Right forelimb (tissue), 1 donor: ENCODE measurements at regions not wholly inside any gene's neighbourhood (a gene's known extent, or its start where the extent isn't known, plus 50 kb on each side); places are given as distances from the start of the nearest gene placed in this dataset.
"Not testable (repeated sequence)": the region's sequence is repeated elsewhere in the genome, so short reads cannot be mapped to it uniquely, and the experiment has no call there.

ENCODE experiments used
- DNase-seq: peaks from one replicate; pipeline ENCODE4 v3.0.0-alpha.2; 2018

DNA sequence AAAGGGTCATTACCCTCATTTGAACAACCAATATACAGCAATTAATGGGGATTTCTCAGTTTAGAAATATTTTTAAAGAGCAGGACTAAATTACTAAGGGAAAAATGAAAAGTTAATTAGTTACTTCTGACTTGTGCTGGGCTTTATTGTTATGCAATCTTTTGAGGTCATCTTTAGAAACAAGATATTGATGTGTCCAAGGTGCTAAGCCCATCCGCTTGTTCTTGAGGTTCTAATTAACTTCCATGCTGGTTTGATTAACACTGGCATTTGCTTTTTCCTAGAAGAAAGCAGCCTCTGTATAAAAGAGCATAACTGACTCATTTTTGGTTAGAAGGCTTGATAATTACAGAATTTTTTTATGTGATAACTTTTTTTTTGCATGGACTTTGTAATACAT lies 256.5 kb upstream of the AGTR1 start:
- no peak for DNase-seq

DNA sequence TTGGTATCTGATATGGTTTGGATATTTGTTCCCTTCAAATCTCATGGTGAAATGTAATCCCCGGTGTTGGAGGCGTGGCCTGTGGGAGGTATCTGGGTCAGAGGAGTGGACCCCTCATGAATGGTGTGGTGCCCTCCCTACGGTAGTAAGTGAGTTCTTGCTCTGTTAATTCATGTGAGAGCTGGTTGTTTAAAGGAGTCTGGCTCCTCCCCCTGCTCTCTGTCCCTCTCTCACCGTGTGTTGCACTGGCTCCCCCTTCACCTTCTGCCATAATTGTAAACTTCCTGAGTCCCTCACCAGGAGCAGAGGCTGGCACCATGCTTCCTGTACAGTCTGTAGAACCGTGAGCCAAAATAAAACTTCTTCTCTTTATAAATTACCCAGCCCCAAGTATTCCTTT lies 246.9 kb upstream of the AGTR1 start:
- no peak for DNase-seq

DNA sequence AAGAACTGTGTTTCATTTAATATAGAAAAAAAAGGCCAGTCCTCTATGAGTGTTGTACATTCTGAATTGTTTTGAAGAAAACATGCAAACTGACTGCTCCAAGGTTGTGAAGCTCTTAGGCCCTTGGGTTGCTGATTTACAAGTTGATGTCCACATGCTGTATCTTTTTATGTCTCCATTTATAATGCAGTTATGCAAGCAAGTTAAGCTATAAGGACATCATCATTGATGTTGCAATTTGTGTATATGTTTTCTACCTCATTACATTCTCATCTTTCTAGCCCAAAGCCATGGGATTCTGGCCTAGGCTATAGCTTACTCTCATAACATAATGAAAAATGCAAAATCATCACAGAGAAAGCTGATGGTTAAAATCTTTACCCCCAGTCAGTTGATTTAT lies 245.7 kb upstream of the AGTR1 start:
- no peak for DNase-seq

DNA sequence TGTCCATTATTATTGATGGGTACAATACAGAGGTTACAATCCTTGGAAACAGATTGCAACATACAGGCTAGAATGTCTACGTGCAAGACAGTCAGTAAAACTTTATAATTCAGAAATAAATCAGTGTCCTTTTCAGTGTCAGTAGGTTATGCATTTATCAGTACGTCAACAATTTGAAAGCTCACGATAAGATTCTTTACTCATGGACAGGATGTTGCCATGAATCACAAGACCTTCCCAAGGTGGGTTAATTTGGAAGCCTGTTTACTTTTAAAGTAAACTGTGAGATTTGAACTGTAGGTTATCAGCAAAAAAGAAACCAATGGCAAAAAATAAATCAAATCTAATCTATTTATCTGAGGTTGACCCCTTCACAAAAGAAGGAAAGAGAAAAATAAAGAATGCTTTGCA lies 243.9 kb upstream of the AGTR1 start:
- DNase-seq: no peak

DNA sequence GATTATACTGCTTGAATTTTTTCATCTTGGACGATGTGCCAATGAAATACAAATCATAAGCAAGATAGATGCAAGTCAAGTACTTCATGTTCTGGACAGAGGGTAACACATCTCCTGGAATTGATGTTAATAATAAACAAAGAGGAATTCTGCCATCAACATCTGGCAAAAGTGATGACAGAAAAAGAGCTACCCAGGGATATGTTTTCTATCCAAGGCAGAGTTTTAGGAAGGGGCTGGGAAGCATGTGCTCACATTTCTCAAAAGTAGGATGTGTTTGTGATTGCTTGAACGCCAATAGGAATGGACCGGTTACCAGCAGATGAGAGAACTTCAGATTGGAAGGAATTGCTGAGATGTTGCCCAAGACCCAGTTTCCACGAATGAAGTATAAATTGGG lies 242.6 kb upstream of the AGTR1 start:
- DNase-seq: no peak

- DNase-seq: no peak
Measured at GRCh38 chr3:148457886-148458285, 239.8 kb upstream of the AGTR1 start.

DNA sequence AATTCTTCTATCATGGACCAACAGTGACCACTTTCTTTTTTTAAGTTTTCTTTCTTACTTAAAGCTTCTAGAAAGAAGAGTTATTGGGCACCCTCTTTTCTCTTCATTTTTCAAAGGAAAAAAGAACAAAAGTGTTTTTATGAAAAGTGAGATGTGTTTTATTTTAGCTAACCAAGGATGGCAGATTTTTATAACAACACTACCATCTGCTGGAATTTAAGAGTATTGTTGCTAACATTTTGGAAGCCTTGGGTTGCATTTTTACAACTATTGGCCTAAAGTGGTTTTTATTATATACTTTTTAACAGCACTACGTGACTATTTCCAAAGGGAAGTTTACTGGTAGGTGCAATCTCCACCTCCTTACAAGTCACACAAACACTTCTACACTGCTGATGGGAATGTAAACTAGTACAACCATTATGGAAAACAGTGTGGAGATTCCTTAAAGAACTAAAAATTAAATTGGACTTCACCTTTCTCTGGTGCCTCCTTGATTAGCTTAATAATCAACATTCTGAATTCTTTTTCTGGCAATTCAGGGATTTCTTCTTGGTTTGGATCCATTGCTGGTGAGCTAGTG lies 237.7 kb upstream of the AGTR1 start:
- no peak for DNase-seq

DNA sequence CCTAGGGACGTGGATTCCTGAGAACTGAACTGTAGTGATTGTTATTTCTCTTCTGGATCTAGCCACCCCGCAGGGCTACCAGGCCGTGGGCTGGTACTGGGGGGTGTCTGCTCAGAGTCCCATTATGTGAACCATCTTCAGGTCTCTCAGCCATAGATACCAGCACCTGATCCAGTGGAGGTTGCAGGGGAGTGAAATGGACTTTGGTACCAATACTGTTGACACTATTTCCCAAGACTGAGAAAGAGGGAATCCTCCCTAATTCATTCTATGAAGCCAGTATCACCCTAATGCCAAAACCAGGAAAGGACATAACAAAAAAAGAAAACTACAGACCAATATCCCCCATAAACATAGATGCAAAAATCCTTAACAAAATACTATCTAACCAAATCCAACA lies 237.0 kb upstream of the AGTR1 start:
- no peak for DNase-seq

GRCh38 chr3:148464246-148464645 lies 233.5 kb upstream of the AGTR1 start:
- no peak for DNase-seq

GRCh38 chr3:148466143-148466542 lies 231.6 kb upstream of the AGTR1 start:
- no peak for DNase-seq

DNA sequence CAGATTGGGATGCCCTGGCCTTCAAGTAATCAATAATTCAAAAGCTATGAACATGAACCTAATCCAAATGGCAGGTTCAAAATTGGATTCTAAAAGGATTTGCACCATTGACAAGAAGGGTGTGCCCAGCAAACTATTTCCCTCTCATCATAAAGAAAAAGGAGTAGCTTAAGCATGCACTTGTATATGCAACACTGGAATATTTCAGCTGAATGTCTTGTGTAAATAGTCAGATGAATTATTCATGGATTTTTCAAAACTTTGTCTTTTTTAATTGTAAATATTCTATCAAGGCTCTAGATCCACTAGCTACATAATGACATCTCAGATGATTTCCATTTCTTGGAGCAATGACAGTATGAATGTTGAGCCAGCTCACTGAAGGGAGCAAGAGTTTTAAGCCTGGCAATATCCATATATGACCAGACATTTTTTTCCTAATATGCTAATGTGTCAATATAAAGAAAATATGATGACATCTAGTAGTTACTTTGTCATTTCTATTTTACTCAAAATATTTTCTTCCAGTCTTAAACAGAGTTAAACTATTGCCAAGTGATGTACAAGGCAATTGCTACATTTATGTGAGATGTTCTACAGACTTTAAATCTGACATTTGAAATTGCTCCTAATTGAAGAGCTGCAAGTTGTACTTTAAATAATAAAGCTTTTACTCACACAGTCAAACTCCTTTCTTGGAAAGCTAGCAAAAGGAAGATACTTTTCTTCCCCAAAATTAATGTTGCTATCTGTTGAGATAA lies 230.5 kb upstream of the AGTR1 start:
- DNase-seq: no peak

GRCh38 chr3:148477375-148477774 lies 220.3 kb upstream of the AGTR1 start:
- DNase-seq: no peak

GRCh38 chr3:148493631-148494030 lies 204.1 kb upstream of the AGTR1 start:
- DNase-seq: no peak

DNA sequence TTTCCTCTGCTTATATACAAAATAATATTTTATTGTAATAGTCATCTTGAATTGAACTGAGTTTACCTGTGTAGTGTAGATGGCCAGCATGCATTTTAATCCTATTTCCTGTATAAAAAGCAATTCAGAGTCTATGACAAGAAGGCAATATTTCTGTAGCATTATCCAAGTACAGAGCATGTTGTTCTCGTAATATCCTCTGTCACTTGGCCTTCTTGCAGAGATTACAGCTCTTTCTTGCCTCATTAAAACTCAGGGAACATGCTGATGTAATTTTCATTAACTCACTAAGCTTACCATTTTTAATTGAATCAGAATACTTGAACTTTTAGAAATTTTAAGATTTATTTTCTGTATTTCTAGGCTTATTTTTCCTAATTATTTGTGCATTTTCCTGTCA lies 203.3 kb upstream of the AGTR1 start:
- no peak for DNase-seq

- DNase-seq: no peak
Measured at GRCh38 chr3:148500881-148501280, 196.8 kb upstream of the AGTR1 start.

DNA sequence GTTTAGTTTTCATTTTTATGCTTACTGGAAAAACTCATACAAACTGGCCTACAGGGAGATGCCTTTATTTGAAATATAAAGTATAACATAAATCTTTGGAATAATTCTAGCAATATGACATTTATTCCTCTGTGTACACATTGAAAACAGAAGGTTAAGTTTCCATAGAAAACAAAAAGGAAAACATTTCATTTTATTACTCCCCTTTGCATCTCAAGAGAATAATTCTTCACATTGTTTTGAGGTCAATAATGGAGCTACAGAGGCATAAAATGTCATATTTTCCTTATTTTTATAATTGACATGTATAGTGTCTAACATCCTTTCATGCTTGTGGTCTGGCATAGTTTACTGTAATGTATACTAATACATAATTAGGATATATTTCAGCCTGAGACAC lies 187.6 kb upstream of the AGTR1 start:
- DNase-seq: no peak

- DNase-seq: no peak
Measured at GRCh38 chr3:148510561-148510960, 187.1 kb upstream of the AGTR1 start.

- DNase-seq: no peak
Measured at GRCh38 chr3:148512648-148513047, 185.1 kb upstream of the AGTR1 start.

- no peak for DNase-seq
Measured at GRCh38 chr3:148513096-148513543, 184.6 kb upstream of the AGTR1 start.

GRCh38 chr3:148518520-148518919 lies 179.2 kb upstream of the AGTR1 start:
- no peak for DNase-seq

GRCh38 chr3:148525621-148526020 lies 172.1 kb upstream of the AGTR1 start:
- not testable (repeated sequence) for DNase-seq

DNA sequence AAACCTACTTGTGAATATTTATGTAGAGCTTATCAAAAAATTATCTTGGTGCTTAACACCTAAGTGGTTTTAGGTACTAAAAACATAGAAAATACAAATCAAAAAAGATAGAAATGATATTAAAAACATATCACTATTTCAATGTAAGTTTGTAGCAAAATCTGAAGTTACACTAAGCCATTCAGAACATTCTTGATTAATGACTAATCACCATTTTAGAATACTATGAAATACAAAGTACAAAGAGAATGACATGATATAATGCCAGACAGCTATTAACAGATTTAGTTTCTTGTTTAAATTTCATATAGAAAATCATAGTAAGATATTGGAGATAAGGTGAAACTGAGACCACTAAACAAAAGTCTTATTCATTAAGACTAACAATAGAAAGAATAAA lies 169.7 kb upstream of the AGTR1 start:
- DNase-seq: no peak

DNA sequence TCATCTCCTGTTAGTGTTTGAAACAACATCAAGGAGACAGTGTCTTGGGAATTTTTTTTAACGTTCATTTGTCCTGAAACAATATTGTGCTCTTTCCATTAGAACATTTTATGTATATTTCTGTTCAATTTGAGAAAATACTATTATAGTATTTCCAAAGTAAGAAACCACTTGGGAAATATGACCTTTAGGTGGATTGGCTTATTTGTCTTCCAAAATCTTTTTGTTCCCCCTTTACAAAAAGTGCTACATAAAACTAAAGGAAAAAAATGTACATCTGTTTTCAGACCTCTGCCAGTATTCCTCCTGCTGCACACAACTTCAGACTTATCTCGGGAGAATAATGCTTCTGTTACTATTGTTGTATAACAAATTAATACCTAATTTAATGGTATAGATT lies 165.9 kb upstream of the AGTR1 start:
- DNase-seq: no peak

DNA sequence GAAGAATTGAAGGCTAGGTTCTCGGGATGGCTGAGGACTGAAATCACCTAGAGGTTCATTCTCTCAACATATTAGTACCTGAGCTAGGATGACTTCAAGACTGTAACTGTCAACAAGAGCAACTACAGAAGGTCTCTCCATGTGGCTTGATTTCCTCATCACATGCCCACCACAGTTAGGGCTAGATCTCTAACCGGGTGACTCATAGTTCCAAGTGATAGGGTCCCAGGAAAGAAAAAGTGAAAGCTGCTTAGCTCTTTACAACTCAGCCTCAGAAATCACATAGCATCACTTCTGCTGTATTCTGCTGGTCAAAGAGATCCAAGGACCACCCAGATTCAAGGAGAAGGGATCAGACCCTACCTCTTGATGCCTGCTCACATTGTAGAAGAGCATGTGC lies 165.4 kb upstream of the AGTR1 start:
- no peak for DNase-seq

DNA sequence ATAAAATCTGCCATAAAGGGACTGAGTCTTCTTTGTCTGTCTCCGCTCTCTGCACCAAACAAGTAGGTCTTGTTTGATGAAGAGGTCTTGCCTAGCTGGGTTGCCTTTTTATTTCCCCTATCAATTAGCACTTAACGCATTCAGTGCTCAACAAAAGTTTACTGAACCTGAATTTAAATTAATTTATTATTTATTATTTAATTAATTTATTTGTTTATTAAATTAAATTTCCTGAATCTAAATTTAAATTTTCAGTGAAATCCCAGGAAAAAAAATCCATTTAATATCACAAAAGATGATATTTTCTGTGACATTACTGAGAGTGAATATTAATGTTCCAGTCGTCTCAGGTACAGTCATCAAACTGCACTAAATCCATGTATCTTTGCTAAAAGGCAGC lies 164.9 kb upstream of the AGTR1 start:
- DNase-seq: no peak
